WTC11 (cell line): ENCODE measurements at regions not wholly inside any gene's neighbourhood (a gene's known extent, or its start where the extent isn't known, plus 50 kb on each side); places are given as distances from the start of the nearest gene placed in this dataset.

Source experiments
- ATAC-seq: fragments of 200-7000 bp; cut with Tn5 transposase; 2 replicates; pipeline ENCODE4 v1.10.0; 2021; ENCODE audit warnings: mild to moderate bottlenecking, moderate library complexity
- CTCF ChIA-PET: fragments of 300-600 bp; sonication (Branson Sonifier 250); formaldehyde crosslinking; loops from one replicate; lab custom pipeline; 2021; ENCODE audit warnings: antibody characterized with exemption; lab: Charles Lee
- POLR2A ChIA-PET: fragments of 350-600 bp; sonication (Branson Sonifier 250); formaldehyde crosslinking; loops from one replicate; lab custom pipeline; 2021; ENCODE audit warnings: antibody characterized with exemption; lab: Charles Lee
- DNase-seq: peaks from one replicate; pipeline ENCODE4 v3.0.0; 2021; ENCODE audit warnings: low spot score
- H3K27ac Mint-ChIP-seq: 2 replicates; pipeline ENCODE4 v1.8.0; 2021; ENCODE audit warnings: mixed read lengths
- H3K27me3 Mint-ChIP-seq: 2 replicates; pipeline ENCODE4 v1.8.0; 2021; ENCODE audit warnings: low read depth, mild to moderate bottlenecking, moderate library complexity, mixed read lengths
- H3K36me3 Mint-ChIP-seq: 2 replicates; pipeline ENCODE4 v1.8.0; 2021; ENCODE audit warnings: mixed read lengths
- H3K4me1 Mint-ChIP-seq: 2 replicates; pipeline ENCODE4 v1.8.0; 2022; ENCODE audit warnings: mixed read lengths
- H3K4me3 Mint-ChIP-seq: 2 replicates; pipeline ENCODE4 v1.8.0; 2021; ENCODE audit warnings: mild to moderate bottlenecking, moderate library complexity, mixed read lengths
- H3K9me3 Mint-ChIP-seq: 2 replicates; pipeline ENCODE4 v1.8.0; 2021; ENCODE audit warnings: mixed read lengths
- ATF1 ChIP-seq: sonication (generic); formaldehyde crosslinking; IDR thresholded peaks from 2 replicates; pipeline ENCODE4 v1.8.1; 2023; ENCODE audit warnings: mild to moderate bottlenecking, moderate library complexity, missing genetic modification reagents
- CREB1 ChIP-seq: sonication (generic); formaldehyde crosslinking; IDR thresholded peaks from 2 replicates; pipeline ENCODE4 v1.8.0; 2023; ENCODE audit warnings: mild to moderate bottlenecking, missing genetic modification reagents
- CREM ChIP-seq: sonication (generic); formaldehyde crosslinking; IDR thresholded peaks from 2 replicates; pipeline ENCODE4 v1.8.1; 2022; ENCODE audit warnings: mild to moderate bottlenecking, missing genetic modification reagents, moderate library complexity
- FOXP1 ChIP-seq: sonication (generic); formaldehyde crosslinking; IDR thresholded peaks from 2 replicates; pipeline ENCODE4 v1.8.0; 2022; ENCODE audit warnings: missing genetic modification reagents, mild to moderate bottlenecking, moderate library complexity, borderline replicate concordance
- FOXP4 ChIP-seq: sonication (generic); formaldehyde crosslinking; IDR thresholded peaks from 2 replicates; pipeline ENCODE4 v1.8.0; 2022; ENCODE audit warnings: mild to moderate bottlenecking, missing genetic modification reagents
- HMGA2 ChIP-seq: fragments of 250-450 bp; sonication (Bioruptor Pico); IDR thresholded peaks from 2 replicates; pipeline ENCODE4 v1.4.0; 2021; ENCODE audit warnings: mild to moderate bottlenecking, moderate library complexity
- JAZF1 ChIP-seq: fragments of 250-450 bp; sonication (Bioruptor Pico); IDR thresholded peaks from 2 replicates; pipeline ENCODE4 v1.9.0; 2021; ENCODE audit warnings: moderate library complexity, mild to moderate bottlenecking, inconsistent platforms
- MAX ChIP-seq: sonication (generic); formaldehyde crosslinking; IDR thresholded peaks from 2 replicates; pipeline ENCODE4 v1.8.0; 2022; ENCODE audit warnings: mild to moderate bottlenecking, missing genetic modification reagents
- MXD4 ChIP-seq: fragments of 250-450 bp; sonication (Bioruptor Pico); IDR thresholded peaks from 2 replicates; pipeline ENCODE4 v1.8.0; 2021; ENCODE audit warnings: mild to moderate bottlenecking, moderate library complexity, borderline replicate concordance
- NFE2L1 ChIP-seq: sonication (generic); formaldehyde crosslinking; IDR thresholded peaks from 2 replicates; pipeline ENCODE4 v1.8.1; 2023; ENCODE audit warnings: missing genetic modification reagents
- NR1H2 ChIP-seq: sonication (generic); formaldehyde crosslinking; IDR thresholded peaks from 2 replicates; pipeline ENCODE4 v1.9.0; 2021; ENCODE audit warnings: mild to moderate bottlenecking, moderate library complexity, missing genetic modification reagents
- PREB ChIP-seq: sonication (generic); formaldehyde crosslinking; IDR thresholded peaks from 2 replicates; pipeline ENCODE4 v1.8.1; 2022; ENCODE audit warnings: mild to moderate bottlenecking, missing genetic modification reagents, moderate library complexity, borderline replicate concordance
- PRRX2 ChIP-seq: fragments of 250-450 bp; sonication (Bioruptor Pico); IDR thresholded peaks from 2 replicates; pipeline ENCODE4 v1.8.0; 2021; ENCODE audit warnings: mild to moderate bottlenecking
- SMAD4 ChIP-seq: sonication (generic); formaldehyde crosslinking; IDR thresholded peaks from 2 replicates; pipeline ENCODE4 v1.8.0; 2022; ENCODE audit warnings: mild to moderate bottlenecking, missing genetic modification reagents
- TCF7 ChIP-seq: sonication (generic); formaldehyde crosslinking; IDR thresholded peaks from 2 replicates; pipeline ENCODE4 v1.8.0; 2022; ENCODE audit warnings: mild to moderate bottlenecking, low read depth, missing genetic modification reagents, moderate library complexity
- ZNF263 ChIP-seq: sonication (generic); formaldehyde crosslinking; IDR thresholded peaks from 2 replicates; pipeline ENCODE4 v1.8.1; 2022; ENCODE audit warnings: low read depth, mild to moderate bottlenecking, moderate library complexity, missing genetic modification reagents
- ZNF317 ChIP-seq: sonication (generic); formaldehyde crosslinking; IDR thresholded peaks from 2 replicates; pipeline ENCODE4 v1.8.1; 2023; ENCODE audit warnings: low read depth, mild to moderate bottlenecking, moderate library complexity, missing genetic modification reagents, borderline replicate concordance
- ZNF425 ChIP-seq: fragments of 250-450 bp; sonication (Bioruptor Pico); conservative IDR thresholded peaks from 2 replicates; pipeline ENCODE4 v1.9.0; 2021; ENCODE audit warnings: mild to moderate bottlenecking
- ZNF512 ChIP-seq: sonication (generic); formaldehyde crosslinking; IDR thresholded peaks from 2 replicates; pipeline ENCODE4 v1.8.1; 2022; ENCODE audit warnings: missing genetic modification reagents, borderline replicate concordance
- ZNF671 ChIP-seq: fragments of 250-450 bp; sonication (Bioruptor Pico); IDR thresholded peaks from 2 replicates; pipeline ENCODE4 v1.8.0; 2021; ENCODE audit warnings: mild to moderate bottlenecking
- TF ChIP-seq, protein P1 (sequence below): fragments of 250-450 bp; sonication (Bioruptor Pico); IDR thresholded peaks from 2 replicates; pipeline ENCODE4 v1.9.0; 2021; ENCODE audit warnings: mild to moderate bottlenecking, borderline replicate concordance

DNA sequence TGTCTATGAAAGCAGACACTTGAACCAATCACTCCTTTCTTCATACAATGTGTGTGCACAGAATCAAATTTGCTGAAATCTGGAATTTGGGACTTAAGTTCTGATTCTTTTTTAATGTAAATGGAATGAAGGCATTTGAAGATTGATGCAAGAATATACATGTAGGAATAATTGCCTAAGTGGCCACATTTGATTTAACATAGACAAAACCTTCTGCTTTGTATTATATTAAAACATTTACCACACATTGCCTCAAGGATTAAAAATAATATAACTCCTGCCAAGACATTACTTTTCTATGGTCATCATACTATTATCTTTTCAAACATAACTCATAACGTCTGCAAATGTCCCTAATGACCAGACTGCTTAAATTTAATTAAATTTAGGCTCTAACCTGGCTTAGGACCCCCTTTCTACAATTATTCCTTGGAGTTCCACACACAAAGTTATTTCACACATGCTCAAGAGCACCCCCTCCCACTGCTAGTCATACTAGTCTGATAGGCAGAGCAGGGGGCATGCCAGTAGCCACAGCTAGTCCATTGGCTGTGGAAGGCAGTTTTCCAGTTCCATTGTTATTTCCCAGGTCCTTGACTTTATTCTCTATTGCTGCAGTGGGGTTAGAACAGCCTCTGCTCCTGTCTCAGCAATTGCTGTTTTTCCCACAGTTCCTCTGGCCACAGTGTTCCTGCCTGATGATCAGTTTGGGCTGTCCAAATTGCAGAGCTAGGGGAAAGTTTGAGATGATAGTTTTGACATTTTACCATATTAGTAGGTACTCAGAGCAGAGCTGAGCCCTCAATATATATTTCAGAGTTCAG is 360.6 kb upstream of the GRAMD2B start (continued):
- TF ChIP-seq ZNF425 (CRISPR knock-in tag): no peak
- no peak for TF ChIP-seq ATF1 (CRISPR knock-in tag)
- TF ChIP-seq ZNF317 (CRISPR knock-in tag): no peak
- TF ChIP-seq CREM (CRISPR knock-in tag): no peak
- TF ChIP-seq, all 79 proteins: peak for 0

DNA sequence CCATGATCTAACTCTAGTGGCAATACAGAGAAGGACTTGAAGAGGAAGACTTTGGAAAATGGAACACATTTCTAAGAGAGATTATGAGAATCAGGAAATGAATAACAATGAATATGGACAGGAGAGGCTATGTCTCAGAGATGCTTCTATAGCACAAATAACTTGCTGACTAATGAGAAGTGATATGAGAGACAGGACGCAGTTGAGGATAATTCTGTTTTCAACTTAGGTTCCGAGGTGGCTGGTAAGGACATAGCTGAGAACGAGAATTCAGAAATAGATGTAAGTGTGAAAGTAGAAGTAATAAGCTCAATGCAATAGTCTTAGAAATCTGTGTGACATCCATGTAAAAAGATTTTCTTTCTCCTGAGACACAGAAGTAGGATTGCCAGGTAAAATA is 358.1 kb upstream of the GRAMD2B start:
- ATAC-seq (no peak), DNase-seq (no peak)
- H3K36me3 Mint-ChIP-seq: peaks cover 2% of the 10 kb centered on the region
- TF ChIP-seq ZNF512 (CRISPR knock-in tag) (no peak), ZNF671 (CRISPR knock-in tag) (no peak), NR1H2 (no peak), ATF1 (CRISPR knock-in tag) (no peak), SMAD4 (no peak), ZNF263 (no peak), HMGA2 (CRISPR knock-in tag) (no peak), MAX (CRISPR knock-in tag) (no peak), NFE2L1 (CRISPR knock-in tag) (no peak), MXD4 (CRISPR knock-in tag) (no peak), ZNF317 (CRISPR knock-in tag) (no peak), PRRX2 (CRISPR knock-in tag) (no peak), PREB (CRISPR knock-in tag) (no peak), FOXP4 (no peak)
- H3K9me3 Mint-ChIP-seq: 0 out of 2 replicates have a peak, but pooled peaks cover 4% of the 10 kb centered on the region
- no peak overlapping the region for H3K4me3 Mint-ChIP-seq
- CTCF ChIA-PET: no interaction called here
- H3K4me1 Mint-ChIP-seq: peaks cover 6% of the 10 kb centered on the region
- POLR2A ChIA-PET: no interaction called here
- no peaks in the 10 kb centered on the region for H3K27me3 Mint-ChIP-seq
- no peak overlapping the region for H3K27ac Mint-ChIP-seq

DNA sequence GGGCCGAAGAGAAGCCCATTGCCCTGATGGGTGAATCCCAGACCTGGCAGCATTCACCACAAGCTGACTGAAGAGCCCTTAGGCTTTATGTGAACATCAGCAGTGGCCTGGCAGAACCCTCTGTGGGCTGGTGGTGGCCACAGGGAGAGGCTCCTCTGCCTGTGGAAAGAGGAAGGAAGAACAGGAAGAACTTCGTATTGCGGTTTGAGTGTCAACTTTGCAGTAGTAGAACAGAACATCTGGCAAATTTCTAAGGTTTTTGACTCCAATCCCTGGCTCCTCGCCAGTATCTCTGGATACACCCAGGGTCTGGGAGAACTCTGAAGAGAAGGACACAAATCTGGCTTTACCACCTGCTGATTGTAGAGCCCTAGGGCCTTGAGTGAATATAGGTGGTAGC is 356.4 kb upstream of the GRAMD2B start:
- Mint-ChIP-seq H3K4me3 (no peak overlapping the region), H3K27ac (no peak overlapping the region), H3K9me3 (peaks cover 17% of the 10 kb centered on the region), H3K36me3 (peaks cover 12% of the 10 kb centered on the region), H3K27me3 (no peaks in the 10 kb centered on the region), H3K4me1 (peaks cover 6% of the 10 kb centered on the region)
- ATAC-seq (no peak), DNase-seq (no peak)
- CTCF ChIA-PET: no interaction called here
- POLR2A ChIA-PET: interaction anchor here (0.6 to 1.0 kb wide), 2 partner anchors 10 to 234 kb away, joined by 3 read pairs; no protein-coding TSS in a partner anchor
- TF ChIP-seq, protein P1, sequence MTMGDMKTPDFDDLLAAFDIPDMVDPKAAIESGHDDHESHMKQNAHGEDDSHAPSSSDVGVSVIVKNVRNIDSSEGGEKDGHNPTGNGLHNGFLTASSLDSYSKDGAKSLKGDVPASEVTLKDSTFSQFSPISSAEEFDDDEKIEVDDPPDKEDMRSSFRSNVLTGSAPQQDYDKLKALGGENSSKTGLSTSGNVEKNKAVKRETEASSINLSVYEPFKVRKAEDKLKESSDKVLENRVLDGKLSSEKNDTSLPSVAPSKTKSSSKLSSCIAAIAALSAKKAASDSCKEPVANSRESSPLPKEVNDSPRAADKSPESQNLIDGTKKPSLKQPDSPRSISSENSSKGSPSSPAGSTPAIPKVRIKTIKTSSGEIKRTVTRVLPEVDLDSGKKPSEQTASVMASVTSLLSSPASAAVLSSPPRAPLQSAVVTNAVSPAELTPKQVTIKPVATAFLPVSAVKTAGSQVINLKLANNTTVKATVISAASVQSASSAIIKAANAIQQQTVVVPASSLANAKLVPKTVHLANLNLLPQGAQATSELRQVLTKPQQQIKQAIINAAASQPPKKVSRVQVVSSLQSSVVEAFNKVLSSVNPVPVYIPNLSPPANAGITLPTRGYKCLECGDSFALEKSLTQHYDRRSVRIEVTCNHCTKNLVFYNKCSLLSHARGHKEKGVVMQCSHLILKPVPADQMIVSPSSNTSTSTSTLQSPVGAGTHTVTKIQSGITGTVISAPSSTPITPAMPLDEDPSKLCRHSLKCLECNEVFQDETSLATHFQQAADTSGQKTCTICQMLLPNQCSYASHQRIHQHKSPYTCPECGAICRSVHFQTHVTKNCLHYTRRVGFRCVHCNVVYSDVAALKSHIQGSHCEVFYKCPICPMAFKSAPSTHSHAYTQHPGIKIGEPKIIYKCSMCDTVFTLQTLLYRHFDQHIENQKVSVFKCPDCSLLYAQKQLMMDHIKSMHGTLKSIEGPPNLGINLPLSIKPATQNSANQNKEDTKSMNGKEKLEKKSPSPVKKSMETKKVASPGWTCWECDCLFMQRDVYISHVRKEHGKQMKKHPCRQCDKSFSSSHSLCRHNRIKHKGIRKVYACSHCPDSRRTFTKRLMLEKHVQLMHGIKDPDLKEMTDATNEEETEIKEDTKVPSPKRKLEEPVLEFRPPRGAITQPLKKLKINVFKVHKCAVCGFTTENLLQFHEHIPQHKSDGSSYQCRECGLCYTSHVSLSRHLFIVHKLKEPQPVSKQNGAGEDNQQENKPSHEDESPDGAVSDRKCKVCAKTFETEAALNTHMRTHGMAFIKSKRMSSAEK (CRISPR knock-in tag): no peak
- no peak for TF ChIP-seq NR1H2
- no peak for TF ChIP-seq JAZF1
- TF ChIP-seq MAX (CRISPR knock-in tag): no peak
- TF ChIP-seq FOXP1 (CRISPR knock-in tag): no peak
- TF ChIP-seq CREB1 (CRISPR knock-in tag): no peak
- TF ChIP-seq TCF7: no peak
